ENCODE measurements at regions not wholly inside any gene's neighbourhood (a gene's known extent, or its start where the extent isn't known, plus 50 kb on each side); places are given as distances from the start of the nearest gene placed in this dataset.

DNA sequence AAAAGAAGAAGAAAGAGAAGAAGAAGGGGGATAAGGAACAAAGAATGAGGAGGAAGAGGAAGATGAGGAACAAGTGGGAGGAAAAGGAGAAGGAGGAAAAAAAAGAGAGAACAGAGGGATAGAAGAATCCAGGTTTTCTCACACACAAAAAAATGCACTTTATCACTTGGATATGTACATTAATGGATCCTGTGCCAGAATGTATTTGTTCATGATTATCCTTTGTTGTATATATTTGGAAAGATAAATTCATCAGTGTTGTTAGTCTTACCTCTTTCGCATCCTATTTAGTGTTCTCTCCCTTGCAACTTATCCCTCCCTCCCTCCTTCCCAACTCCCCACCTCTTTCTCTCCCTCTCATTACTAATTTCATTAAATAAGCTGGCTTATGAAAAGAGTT is 298.8 kb downstream of the SLCO4C1 start:
- no peak overlapping the region for H3K23ac ChIP-seq (ENCODE audit: insufficient read length, low read depth, low read length)
- WGBS (ENCODE audit: extremely low coverage, insufficient read length, low lambda C conversion rate) = no CpG with 5 or more reads among the region's 1 CpG
- H3K79me1 ChIP-seq (ENCODE audit: insufficient read depth, low read depth, low read length, poor library complexity, severe bottlenecking) = no peaks in the 10 kb centered on the region
- H2BK20ac ChIP-seq (ENCODE audit: low read depth, low read length, poor library complexity, severe bottlenecking) = no peak overlapping the region
- H3K4ac ChIP-seq (ENCODE audit: low read depth, low read length) = no peak overlapping the region
- H3K56ac ChIP-seq (ENCODE audit: insufficient read length, low read depth, low read length) = no peak overlapping the region
- no peaks in the 10 kb centered on the region for H3K23me2 ChIP-seq (ENCODE audit: insufficient read length, low read depth, low read length, poor library complexity, severe bottlenecking)
- H3K14ac ChIP-seq (ENCODE audit: insufficient read depth, low read length) = no peak overlapping the region
- no peaks in the 10 kb centered on the region for H4K20me1 ChIP-seq (ENCODE audit: control insufficient read depth, insufficient read depth, insufficient read length)
- H3K79me2 ChIP-seq (ENCODE audit: insufficient read depth, low read length) = no peaks in the 10 kb centered on the region
- no peak overlapping the region for H3K9ac ChIP-seq (ENCODE audit: extremely low read depth, insufficient read length, low read length)
- TF ChIP-seq, protein P1, sequence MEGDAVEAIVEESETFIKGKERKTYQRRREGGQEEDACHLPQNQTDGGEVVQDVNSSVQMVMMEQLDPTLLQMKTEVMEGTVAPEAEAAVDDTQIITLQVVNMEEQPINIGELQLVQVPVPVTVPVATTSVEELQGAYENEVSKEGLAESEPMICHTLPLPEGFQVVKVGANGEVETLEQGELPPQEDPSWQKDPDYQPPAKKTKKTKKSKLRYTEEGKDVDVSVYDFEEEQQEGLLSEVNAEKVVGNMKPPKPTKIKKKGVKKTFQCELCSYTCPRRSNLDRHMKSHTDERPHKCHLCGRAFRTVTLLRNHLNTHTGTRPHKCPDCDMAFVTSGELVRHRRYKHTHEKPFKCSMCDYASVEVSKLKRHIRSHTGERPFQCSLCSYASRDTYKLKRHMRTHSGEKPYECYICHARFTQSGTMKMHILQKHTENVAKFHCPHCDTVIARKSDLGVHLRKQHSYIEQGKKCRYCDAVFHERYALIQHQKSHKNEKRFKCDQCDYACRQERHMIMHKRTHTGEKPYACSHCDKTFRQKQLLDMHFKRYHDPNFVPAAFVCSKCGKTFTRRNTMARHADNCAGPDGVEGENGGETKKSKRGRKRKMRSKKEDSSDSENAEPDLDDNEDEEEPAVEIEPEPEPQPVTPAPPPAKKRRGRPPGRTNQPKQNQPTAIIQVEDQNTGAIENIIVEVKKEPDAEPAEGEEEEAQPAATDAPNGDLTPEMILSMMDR (conservative IDR thresholded peaks at IDR 0.05) = no peak
- no peak overlapping the region for H3K4me2 ChIP-seq (ENCODE audit: insufficient read depth, insufficient read length, low read length)
- H4K91ac ChIP-seq (ENCODE audit: insufficient read length, low read depth, low read length) = no peak overlapping the region
- H3T11ph ChIP-seq (ENCODE audit: low read length) = no peak overlapping the region
- H3K27ac Mint-ChIP-seq = no peak overlapping the region; a peak in 1 of 7 replicates
- H3K4me1 ChIP-seq (ENCODE audit: insufficient read depth, low read length) = peaks cover 2% of the 10 kb centered on the region; the same call in 1 of the 2 replicates
- no peak overlapping the region for H2BK5ac ChIP-seq (ENCODE audit: insufficient read length, low read length)
- H3K27me3 ChIP-seq (ENCODE audit: insufficient read depth, low read length) = no peaks in the 10 kb centered on the region
- H3K18ac ChIP-seq (ENCODE audit: insufficient read length, low read depth, low read length) = no peak overlapping the region
- no peak overlapping the region for H2BK15ac ChIP-seq (ENCODE audit: low read depth, low read length)
- H3K36me3 Mint-ChIP-seq (ENCODE audit: insufficient read depth in 1 of 3, low read depth in 3 of 3) = no peaks in the 10 kb centered on the region
- no peak for DNase-seq
- no peaks in the 10 kb centered on the region for H3K9me3 ChIP-seq (ENCODE audit: control insufficient read depth, low read depth, low read length)
- H2AFZ ChIP-seq (ENCODE audit: low read length) = no peak overlapping the region
- no peaks in the 10 kb centered on the region for H3K27me3 Mint-ChIP-seq (ENCODE audit: low read depth)
- no peak overlapping the region for H4K8ac ChIP-seq (replicated peaks; ENCODE audit: insufficient read length, low read depth, low read length)
- H4K5ac ChIP-seq (ENCODE audit: insufficient read length, low read depth, low read length) = no peak overlapping the region
- H2BK120ac ChIP-seq (ENCODE audit: low read depth, low read length, poor library complexity, severe bottlenecking) = no peak overlapping the region
- H3K4me3 Mint-ChIP-seq = no peak overlapping the region
- no peak overlapping the region for H2BK12ac ChIP-seq (ENCODE audit: insufficient read length, low read depth, low read length)
- H3K27ac ChIP-seq (ENCODE audit: insufficient read length, low read depth, low read length) = no peak overlapping the region
- no peaks in the 10 kb centered on the region; a peak in 1 of 5 replicates for H3K9me3 Mint-ChIP-seq
- peaks cover 17 to 18% of the 10 kb centered on the region in 2 experiments for H3K4me1 Mint-ChIP-seq
- no peak overlapping the region for H2AK5ac ChIP-seq (ENCODE audit: insufficient read length, low read length)

Data from H9 (cell line).